SK-N-SH treated with all-trans-retinoic acid at 6 μM for 48 hours (cell line): ENCODE measurements at regions not wholly inside any gene's neighbourhood (a gene's known extent, or its start where the extent isn't known, plus 50 kb on each side); places are given as distances from the start of the nearest gene placed in this dataset.

Experiments used
- ATAC-seq: fragments of 200-7000 bp; cut with Tn5 transposase; 3 replicates; pipeline ENCODE4 v1.9.1; 2020; ENCODE audit warnings: mild to moderate bottlenecking, moderate library complexity
- ARNTL ChIP-seq: fragments of 450-650 bp; formaldehyde crosslinking; IDR thresholded peaks from 2 replicates; pipeline ENCODE4 v1.5.0; 2020; ENCODE audit warnings: low read depth, mild to moderate bottlenecking, moderate library complexity, borderline replicate concordance
- BACH2 ChIP-seq: fragments of 250-450 bp; sonication (Bioruptor Pico); IDR thresholded peaks from 2 replicates; pipeline ENCODE4 v1.9.0; 2021; ENCODE audit warnings: mild to moderate bottlenecking, borderline replicate concordance
- CSDC2 ChIP-seq: fragments of 250-450 bp; sonication (Bioruptor Pico); IDR thresholded peaks from 2 replicates; pipeline ENCODE4 v1.5.0; 2020; ENCODE audit warnings: mild to moderate bottlenecking, moderate library complexity
- ESRRG ChIP-seq: fragments of 250-450 bp; sonication (Bioruptor Pico); IDR thresholded peaks from 2 replicates; pipeline ENCODE4 v1.6.1; 2021; ENCODE audit warnings: mild to moderate bottlenecking
- GLIS3 ChIP-seq: fragments of 250-450 bp; sonication (Bioruptor Pico); IDR thresholded peaks from 2 replicates; pipeline ENCODE4 v1.5.0; 2020; ENCODE audit warnings: mild to moderate bottlenecking, moderate library complexity
- ISL1 ChIP-seq: fragments of 250-450 bp; sonication (Bioruptor Pico); IDR thresholded peaks from 2 replicates; pipeline ENCODE4 v2.1.2; 2022; ENCODE audit warnings: mild to moderate bottlenecking, moderate library complexity
- PPARA ChIP-seq: fragments of 250-450 bp; sonication (Bioruptor Pico); IDR thresholded peaks from 2 replicates; pipeline ENCODE4 v1.5.0; 2020; ENCODE audit warnings: mild to moderate bottlenecking, borderline replicate concordance
- RARB ChIP-seq: fragments of 250-450 bp; sonication (Bioruptor Pico); IDR thresholded peaks from 2 replicates; pipeline ENCODE4 v1.8.0; 2021; ENCODE audit warnings: mild to moderate bottlenecking, moderate library complexity
- SNAI2 ChIP-seq: fragments of 250-450 bp; sonication (Bioruptor Pico); IDR thresholded peaks from 2 replicates; pipeline ENCODE4 v1.5.0; 2020; ENCODE audit warnings: mild to moderate bottlenecking, moderate library complexity
- TCF4 ChIP-seq: fragments of 250-450 bp; sonication (Bioruptor Pico); IDR thresholded peaks from 2 replicates; pipeline ENCODE4 v1.8.0; 2021; ENCODE audit warnings: mild to moderate bottlenecking, moderate library complexity, borderline replicate concordance
- TOX ChIP-seq: fragments of 250-450 bp; sonication (Bioruptor Pico); IDR thresholded peaks from 2 replicates; pipeline ENCODE4 v1.8.0; 2021; ENCODE audit warnings: mild to moderate bottlenecking, moderate library complexity, borderline replicate concordance
- ZC3H10 ChIP-seq: fragments of 250-450 bp; sonication (Bioruptor Pico); IDR thresholded peaks from 2 replicates; pipeline ENCODE4 v1.5.1; 2021; ENCODE audit warnings: mild to moderate bottlenecking, moderate library complexity
- ZFP3 ChIP-seq: fragments of 250-450 bp; sonication (Bioruptor Pico); IDR thresholded peaks from 2 replicates; pipeline ENCODE4 v1.5.0; 2020; ENCODE audit warnings: mild to moderate bottlenecking, moderate library complexity
- ZFP30 ChIP-seq: fragments of 450-650 bp; formaldehyde crosslinking; IDR thresholded peaks from 2 replicates; pipeline ENCODE4 v1.5.0; 2022; ENCODE audit warnings: mild to moderate bottlenecking, moderate library complexity
- ZNF70 ChIP-seq: fragments of 450-650 bp; formaldehyde crosslinking; IDR thresholded peaks from 2 replicates; pipeline ENCODE4 v1.5.0; 2020; ENCODE audit warnings: mild to moderate bottlenecking, moderate library complexity
- ZNF8 ChIP-seq: fragments of 450-650 bp; formaldehyde crosslinking; IDR thresholded peaks from 2 replicates; pipeline ENCODE4 v1.5.0; 2020; ENCODE audit warnings: mild to moderate bottlenecking, moderate library complexity
- TF ChIP-seq, protein P1 (sequence below): fragments of 250-450 bp; sonication (Bioruptor Pico); IDR thresholded peaks from 2 replicates; pipeline ENCODE4 v1.5.1; 2021; ENCODE audit warnings: mild to moderate bottlenecking, moderate library complexity
- TF ChIP-seq, protein P2 (sequence below): fragments of 250-450 bp; sonication (Bioruptor Pico); IDR thresholded peaks from 2 replicates; pipeline ENCODE4 v1.8.0; 2020; ENCODE audit warnings: mild to moderate bottlenecking, moderate library complexity, borderline replicate concordance
- TF ChIP-seq, protein P3 (sequence below): fragments of 250-450 bp; sonication (Bioruptor Pico); IDR thresholded peaks from 2 replicates; pipeline ENCODE4 v1.5.1; 2020; ENCODE audit warnings: low read depth, mild to moderate bottlenecking, moderate library complexity
- TF ChIP-seq, protein P4 (sequence below): fragments of 250-450 bp; sonication (Bioruptor Pico); IDR thresholded peaks from 2 replicates; pipeline ENCODE4 v1.8.0; 2021; ENCODE audit warnings: low read depth, mild to moderate bottlenecking, moderate library complexity, borderline replicate concordance

DNA sequence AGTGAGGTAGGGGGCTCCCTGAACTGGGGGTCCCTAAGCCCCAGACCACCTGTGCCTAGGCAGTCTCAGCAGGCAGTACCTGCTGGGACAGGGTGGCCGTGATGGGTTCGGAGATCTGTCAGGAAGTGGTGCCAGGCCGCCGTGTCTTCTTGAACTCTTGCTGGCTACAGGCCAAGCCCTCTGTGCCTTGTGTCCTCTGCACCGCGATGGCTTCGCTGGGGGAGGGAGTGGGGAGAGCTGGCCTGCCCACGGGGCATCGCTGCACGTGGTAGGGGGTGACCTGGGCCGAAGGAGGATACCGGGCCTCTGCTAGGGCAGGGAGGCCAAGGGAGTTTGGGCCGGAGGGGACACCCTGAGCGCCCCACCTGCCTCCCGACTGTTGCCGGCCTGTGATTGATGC is 96.7 kb upstream of the NKX1-1 start:
- no peak for ATAC-seq
- no peak for TF ChIP-seq ZFP3 (CRISPR knock-in tag)
- no peak for TF ChIP-seq TCF4 (CRISPR knock-in tag)
- TF ChIP-seq, protein P1, sequence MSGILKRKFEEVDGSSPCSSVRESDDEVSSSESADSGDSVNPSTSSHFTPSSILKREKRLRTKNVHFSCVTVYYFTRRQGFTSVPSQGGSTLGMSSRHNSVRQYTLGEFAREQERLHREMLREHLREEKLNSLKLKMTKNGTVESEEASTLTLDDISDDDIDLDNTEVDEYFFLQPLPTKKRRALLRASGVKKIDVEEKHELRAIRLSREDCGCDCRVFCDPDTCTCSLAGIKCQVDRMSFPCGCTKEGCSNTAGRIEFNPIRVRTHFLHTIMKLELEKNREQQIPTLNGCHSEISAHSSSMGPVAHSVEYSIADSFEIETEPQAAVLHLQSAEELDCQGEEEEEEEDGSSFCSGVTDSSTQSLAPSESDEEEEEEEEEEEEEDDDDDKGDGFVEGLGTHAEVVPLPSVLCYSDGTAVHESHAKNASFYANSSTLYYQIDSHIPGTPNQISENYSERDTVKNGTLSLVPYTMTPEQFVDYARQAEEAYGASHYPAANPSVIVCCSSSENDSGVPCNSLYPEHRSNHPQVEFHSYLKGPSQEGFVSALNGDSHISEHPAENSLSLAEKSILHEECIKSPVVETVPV (CRISPR knock-in tag): no peak
- TF ChIP-seq GLIS3: no peak
- TF ChIP-seq, protein P2, sequence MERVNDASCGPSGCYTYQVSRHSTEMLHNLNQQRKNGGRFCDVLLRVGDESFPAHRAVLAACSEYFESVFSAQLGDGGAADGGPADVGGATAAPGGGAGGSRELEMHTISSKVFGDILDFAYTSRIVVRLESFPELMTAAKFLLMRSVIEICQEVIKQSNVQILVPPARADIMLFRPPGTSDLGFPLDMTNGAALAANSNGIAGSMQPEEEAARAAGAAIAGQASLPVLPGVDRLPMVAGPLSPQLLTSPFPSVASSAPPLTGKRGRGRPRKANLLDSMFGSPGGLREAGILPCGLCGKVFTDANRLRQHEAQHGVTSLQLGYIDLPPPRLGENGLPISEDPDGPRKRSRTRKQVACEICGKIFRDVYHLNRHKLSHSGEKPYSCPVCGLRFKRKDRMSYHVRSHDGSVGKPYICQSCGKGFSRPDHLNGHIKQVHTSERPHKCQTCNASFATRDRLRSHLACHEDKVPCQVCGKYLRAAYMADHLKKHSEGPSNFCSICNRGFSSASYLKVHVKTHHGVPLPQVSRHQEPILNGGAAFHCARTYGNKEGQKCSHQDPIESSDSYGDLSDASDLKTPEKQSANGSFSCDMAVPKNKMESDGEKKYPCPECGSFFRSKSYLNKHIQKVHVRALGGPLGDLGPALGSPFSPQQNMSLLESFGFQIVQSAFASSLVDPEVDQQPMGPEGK (CRISPR knock-in tag): no peak
- TF ChIP-seq CSDC2 (CRISPR knock-in tag): no peak
- no peak for TF ChIP-seq TOX (CRISPR knock-in tag)
- TF ChIP-seq ZFP30 (CRISPR knock-in tag): no peak
- no peak for TF ChIP-seq BACH2 (CRISPR knock-in tag)
- TF ChIP-seq PPARA: no peak

DNA sequence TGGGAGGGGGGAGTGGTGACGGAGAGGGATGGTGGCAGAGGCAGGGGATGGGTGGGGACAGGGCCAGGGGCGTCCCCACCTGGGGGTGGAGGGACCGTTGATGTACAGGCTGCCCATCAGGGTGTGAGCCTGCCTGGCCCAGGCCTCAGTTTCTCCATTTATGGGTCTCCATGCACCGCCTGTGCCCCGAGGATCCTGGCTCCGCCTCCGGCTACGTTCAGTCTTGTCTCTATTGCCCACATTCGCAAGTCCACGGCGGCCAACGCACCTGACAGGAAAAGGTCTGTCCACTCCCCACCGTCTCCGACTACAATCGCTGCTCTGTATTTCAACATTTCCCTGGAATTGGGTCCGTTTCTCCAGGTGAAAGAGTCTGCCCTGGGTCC is 96.3 kb upstream of the NKX1-1 start:
- no peak for ATAC-seq
- TF ChIP-seq RARB (CRISPR knock-in tag) (no peak), ISL1 (CRISPR knock-in tag) (no peak), SNAI2 (no peak), GLIS3 (no peak)
- TF ChIP-seq, protein P1 (CRISPR knock-in tag): no peak
- TF ChIP-seq, protein P3, sequence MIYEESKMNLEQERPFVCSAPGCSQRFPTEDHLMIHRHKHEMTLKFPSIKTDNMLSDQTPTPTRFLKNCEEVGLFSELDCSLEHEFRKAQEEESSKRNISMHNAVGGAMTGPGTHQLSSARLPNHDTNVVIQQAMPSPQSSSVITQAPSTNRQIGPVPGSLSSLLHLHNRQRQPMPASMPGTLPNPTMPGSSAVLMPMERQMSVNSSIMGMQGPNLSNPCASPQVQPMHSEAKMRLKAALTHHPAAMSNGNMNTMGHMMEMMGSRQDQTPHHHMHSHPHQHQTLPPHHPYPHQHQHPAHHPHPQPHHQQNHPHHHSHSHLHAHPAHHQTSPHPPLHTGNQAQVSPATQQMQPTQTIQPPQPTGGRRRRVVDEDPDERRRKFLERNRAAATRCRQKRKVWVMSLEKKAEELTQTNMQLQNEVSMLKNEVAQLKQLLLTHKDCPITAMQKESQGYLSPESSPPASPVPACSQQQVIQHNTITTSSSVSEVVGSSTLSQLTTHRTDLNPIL: no peak

DNA sequence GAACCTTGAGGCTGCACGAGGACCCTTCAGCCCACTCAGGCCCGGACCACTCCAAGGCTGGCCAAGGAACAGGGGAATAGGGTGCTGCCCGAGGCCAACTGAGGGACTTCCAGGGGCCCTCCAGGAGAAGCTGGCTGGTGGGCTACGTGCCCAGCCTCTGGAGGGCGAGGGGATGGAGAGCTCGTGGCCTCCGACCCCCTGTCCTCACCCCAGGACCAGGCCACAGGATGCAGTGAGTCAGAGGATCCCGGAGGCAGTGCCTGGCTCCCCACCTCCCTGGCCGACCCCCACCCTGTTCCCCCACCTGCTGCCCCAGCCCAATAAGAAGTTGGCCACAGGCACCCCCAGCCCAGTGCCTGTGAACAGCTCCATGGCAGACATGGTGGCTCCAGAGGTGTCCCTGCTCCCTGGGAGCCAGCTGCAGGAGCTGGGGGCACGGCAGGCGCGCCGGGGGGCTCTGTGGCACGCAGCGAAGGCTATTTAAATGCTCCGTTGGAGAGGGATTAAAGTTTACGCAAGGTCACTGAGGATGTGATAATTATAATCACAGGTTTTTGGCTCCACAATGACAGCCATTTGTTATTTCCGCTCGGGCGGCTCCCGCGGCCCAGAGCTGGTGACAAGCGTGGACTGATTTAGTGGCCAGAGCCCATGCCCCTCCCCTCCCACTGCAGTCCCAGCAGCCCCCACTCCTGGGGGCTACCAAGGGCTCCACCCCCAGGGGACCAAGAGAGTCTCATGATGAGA is 95.7 kb upstream of the NKX1-1 start:
- ATAC-seq: no peak
- TF ChIP-seq ESRRG (CRISPR knock-in tag) (no peak), PPARA (no peak), CSDC2 (CRISPR knock-in tag) (no peak), ZNF8 (no peak), ZFP3 (CRISPR knock-in tag) (no peak), TCF4 (CRISPR knock-in tag) (no peak), ZNF70 (CRISPR knock-in tag) (no peak), ARNTL (CRISPR knock-in tag) (no peak), ZC3H10 (CRISPR knock-in tag) (no peak), ISL1 (CRISPR knock-in tag) (no peak), BACH2 (CRISPR knock-in tag) (no peak)
- TF ChIP-seq, protein P4, sequence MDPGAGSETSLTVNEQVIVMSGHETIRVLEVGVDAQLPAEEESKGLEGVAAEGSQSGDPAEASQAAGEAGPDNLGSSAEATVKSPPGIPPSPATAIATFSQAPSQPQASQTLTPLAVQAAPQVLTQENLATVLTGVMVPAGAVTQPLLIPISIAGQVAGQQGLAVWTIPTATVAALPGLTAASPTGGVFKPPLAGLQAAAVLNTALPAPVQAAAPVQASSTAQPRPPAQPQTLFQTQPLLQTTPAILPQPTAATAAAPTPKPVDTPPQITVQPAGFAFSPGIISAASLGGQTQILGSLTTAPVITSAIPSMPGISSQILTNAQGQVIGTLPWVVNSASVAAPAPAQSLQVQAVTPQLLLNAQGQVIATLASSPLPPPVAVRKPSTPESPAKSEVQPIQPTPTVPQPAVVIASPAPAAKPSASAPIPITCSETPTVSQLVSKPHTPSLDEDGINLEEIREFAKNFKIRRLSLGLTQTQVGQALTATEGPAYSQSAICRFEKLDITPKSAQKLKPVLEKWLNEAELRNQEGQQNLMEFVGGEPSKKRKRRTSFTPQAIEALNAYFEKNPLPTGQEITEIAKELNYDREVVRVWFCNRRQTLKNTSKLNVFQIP (CRISPR knock-in tag): no peak
- TF ChIP-seq, all 23 proteins: peak for 0
